Stomach (tissue), 8 donors: ENCODE measurements at regions not wholly inside any gene's neighbourhood (a gene's known extent, or its start where the extent isn't known, plus 50 kb on each side); places are given as distances from the start of the nearest gene placed in this dataset.
A peak's percentile ranks its signal among the peaks of the same experiment; 100 is the strongest.

Source experiments
- DNase-seq, 2 donors: peaks; one replicate each; pipeline versions ENCODE4 v3.0.0 to v3.0.0-alpha.2; 2013 to 2019
- H3K27ac ChIP-seq, 5 donors: fragments of 200-600 bp in 4 of 5; sonication (generic) in 4 of 5; one replicate each; pipeline ENCODE4 v1.5.1; 2013 to 2019; ENCODE audit warnings: mild to moderate bottlenecking in 1 of 5, moderate library complexity in 1 of 5
- H3K27me3 ChIP-seq, 3 donors: fragments of 200-600 bp; sonication (generic); one replicate each; pipeline ENCODE4 v1.5.1; 2017 to 2019; ENCODE audit warnings: mixed run types in 1 of 3
- H3K36me3 ChIP-seq, 4 donors: fragments of 200-600 bp; sonication (generic); 1 replicate in 3 of 4; 2 replicates in 1 of 4; pipeline ENCODE4 v1.5.1; 2016 to 2019
- H3K4me1 ChIP-seq, 4 donors: fragments of 200-600 bp; sonication (generic); one replicate each; pipeline ENCODE4 v1.5.1; 2016 to 2019
- H3K4me3 ChIP-seq, 4 donors: fragments of 200-600 bp; sonication (generic) in 3 of 4; one replicate each; pipeline ENCODE4 v1.5.1; 2016 to 2019; ENCODE audit warnings: mild to moderate bottlenecking in 1 of 4
- H3K9me3 ChIP-seq, 4 donors: fragments of 200-600 bp; sonication (generic); one replicate each; pipeline ENCODE4 v1.5.1; 2016 to 2019
- CTCF ChIP-seq, 7 experiments: fragments of 450-650 bp in 4 of 7; fragments of 200-600 bp in 3 of 7; sonication (generic) in 3 of 7; IDR thresholded peaks; one replicate each; pipeline ENCODE4 v1.5.1; 2016 to 2019; ENCODE audit warnings: antibody characterized with exemption in 7 of 7, control low read depth in 2 of 7, mild to moderate bottlenecking in 1 of 7
- EP300 ChIP-seq: sonication (generic); formaldehyde crosslinking; IDR thresholded peaks from one replicate; pipeline ENCODE4 v1.6.1; 2017; ENCODE audit warnings: antibody characterized with exemption
- POLR2A ChIP-seq, 4 donors: fragments of 450-650 bp; IDR thresholded peaks; one replicate each; pipeline ENCODE4 v1.6.1; 2016; ENCODE audit warnings: antibody characterized with exemption in 4 of 4, control low read depth in 2 of 4, mild to moderate bottlenecking in 1 of 4, moderate library complexity in 1 of 4
- POLR2AphosphoS5 ChIP-seq, 3 donors: sonication (generic); formaldehyde crosslinking; IDR thresholded peaks; one replicate each; pipeline ENCODE4 v1.6.1; 2016; ENCODE audit warnings: antibody characterized with exemption in 3 of 3
- WGBS, 5 donors: extraction: QIAGEN DNeasy Blood & Tissue Kit in 3 of 5; methylation state at CpG; one replicate each; pipeline versions ENCODE4 v1.1.5 to v1.1.7; 2013 to 2018; 5-methylcytosine and 5-hydroxymethylcytosine counted together
- intact Hi-C: fragments of 100-400 bp; cut with DNase I; formaldehyde crosslinking; loops from one replicate; pipeline ENCODE4 v1.15.1; 2023; ENCODE audit warnings: low total_unique reads
- donor health status: healthy with polysubstance abuse.
- donor health status: Bipolar disorder and iron deficiency.
- donor health status: healthy.

- Histone ChIP-seq H3K9me3 (no peaks in the 10 kb centered on the region), H3K36me3 (no peaks in the 10 kb centered on the region), H3K27ac (no peak overlapping the region), H3K4me1 (peaks cover 0 to 14% (median under 1%) of the 10 kb centered on the region in 4 donors), H3K27me3 (no peaks in the 10 kb centered on the region), H3K4me3 (no peak overlapping the region)
- peak in 1 of 2 donors; percentile 31 for DNase-seq
- 60 to 88% (median 83%) methylated on average over 5 of the region's 5 CpGs for WGBS, 5 donors
- TF ChIP-seq CTCF (IDR thresholded peaks at IDR 0.05) (no peak), POLR2A (IDR thresholded peaks at IDR 0.05) (no peak), POLR2AphosphoS5 (IDR thresholded peaks at IDR 0.05) (no peak), EP300 (no peak)
- intact Hi-C loops = no loop called here
These were observed 576.0 kb downstream of the SOX6 start for GRCh38 chr11:15780382-15780781.

- no peak for DNase-seq
- no peaks in the 10 kb centered on the region for H3K36me3 ChIP-seq
- peaks cover 0 to 13% (median 0%) of the 10 kb centered on the region in 4 donors for H3K4me1 ChIP-seq
- TF ChIP-seq EP300 = no peak
- TF ChIP-seq POLR2AphosphoS5 (IDR thresholded peaks at IDR 0.05) = no peak
- no peak for TF ChIP-seq CTCF (IDR thresholded peaks at IDR 0.05)
- no peak for TF ChIP-seq POLR2A (IDR thresholded peaks at IDR 0.05)
- 54 to 71% (median 63%) methylated on average over 2 of the region's 2 CpGs for WGBS, 5 donors
- intact Hi-C loops = no loop called here
- no peak overlapping the region for H3K27ac ChIP-seq
- H3K27me3 ChIP-seq = no peaks in the 10 kb centered on the region
- no peak overlapping the region for H3K4me3 ChIP-seq
- no peaks in the 10 kb centered on the region for H3K9me3 ChIP-seq
These were observed 575.5 kb downstream of the SOX6 start for GRCh38 chr11:15780837-15781236.

- 21 to 59% (median 39%) methylated on average over 4 of the region's 4 CpGs for WGBS, 5 donors
- intact Hi-C loops = no loop called here
- no peaks in the 10 kb centered on the region for H3K27me3 ChIP-seq
- no peak overlapping the region for H3K27ac ChIP-seq
- no peak overlapping the region for H3K4me3 ChIP-seq
- DNase-seq = peak in 1 of 2 donors; percentile 31
- no peaks in the 10 kb centered on the region for H3K36me3 ChIP-seq
- H3K4me1 ChIP-seq = peaks cover 0 to 13% (median 0%) of the 10 kb centered on the region in 4 donors
- H3K9me3 ChIP-seq = no peaks in the 10 kb centered on the region
- TF ChIP-seq EP300 = no peak
- TF ChIP-seq POLR2A (IDR thresholded peaks at IDR 0.05) = no peak
- no peak for TF ChIP-seq POLR2AphosphoS5 (IDR thresholded peaks at IDR 0.05)
- no peak for TF ChIP-seq CTCF (IDR thresholded peaks at IDR 0.05)
These were observed 572.7 kb downstream of the SOX6 start for GRCh38 chr11:15783619-15784018.

DNA sequence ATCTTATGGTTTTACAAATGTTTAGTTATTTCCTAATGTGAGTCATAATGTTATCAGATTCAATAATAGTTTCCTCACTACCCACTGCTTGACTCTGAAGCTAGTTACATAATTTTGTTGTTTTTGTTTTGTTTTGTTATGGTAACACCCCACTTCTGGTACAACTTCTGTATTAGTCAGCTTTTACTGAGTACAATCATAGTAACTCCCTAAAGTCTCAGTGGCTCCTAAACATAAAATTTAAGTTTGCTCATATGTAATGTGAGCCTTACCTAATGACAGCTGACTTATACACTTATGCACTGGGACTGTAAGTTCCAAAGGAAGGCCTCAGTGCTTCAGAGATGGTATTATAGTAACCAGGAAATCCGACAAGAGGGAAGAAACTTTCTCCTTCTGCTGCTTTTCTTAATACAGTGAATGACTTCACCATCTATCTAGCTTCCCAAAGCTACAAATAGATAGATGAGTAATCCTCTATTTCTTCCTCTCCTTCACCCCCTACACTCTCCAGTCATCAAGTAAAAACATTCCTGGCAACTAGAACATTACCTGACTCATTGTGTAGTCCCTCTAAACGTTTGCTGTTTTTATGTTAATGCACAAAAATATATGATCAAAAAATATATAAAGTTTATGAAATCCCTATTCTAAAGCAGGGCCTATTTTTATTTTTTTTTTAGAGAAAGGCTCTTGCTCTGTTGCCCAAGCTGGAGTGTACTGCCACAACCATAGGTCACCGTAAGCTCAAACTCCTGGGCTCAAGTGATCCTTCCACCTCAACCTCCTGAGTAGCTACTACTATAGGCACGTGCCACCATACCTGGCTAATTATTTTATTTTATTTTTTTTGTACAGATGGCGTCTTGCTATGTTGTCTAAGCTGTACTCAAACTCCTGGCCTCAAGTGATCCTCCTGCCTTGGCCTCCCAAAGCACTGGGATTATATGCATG lies 563.0 kb downstream of the SOX6 start:
- Histone ChIP-seq H3K9me3 (peaks cover 0 to 6% (median 0%) of the 10 kb centered on the region in 4 donors), H3K4me1 (no peaks in the 10 kb centered on the region), H3K27me3 (no peaks in the 10 kb centered on the region), H3K36me3 (no peaks in the 10 kb centered on the region), H3K4me3 (no peak overlapping the region), H3K27ac (no peak overlapping the region)
- TF ChIP-seq CTCF (IDR thresholded peaks at IDR 0.05) (no peak), POLR2AphosphoS5 (IDR thresholded peaks at IDR 0.05) (no peak), EP300 (no peak), POLR2A (IDR thresholded peaks at IDR 0.05) (no peak)
- intact Hi-C loops = no loop called here
- WGBS, 5 donors = 83 to 89% (median 86%) methylated on average over 5 of the region's 5 CpGs
- no peak for DNase-seq
